DND-41 (cell line): ENCODE measurements at regions not wholly inside any gene's neighbourhood (a gene's known extent, or its start where the extent isn't known, plus 50 kb on each side); places are given as distances from the start of the nearest gene placed in this dataset.

Experiments used
- CTCF ChIP-seq: IDR thresholded peaks from 2 replicates; pipeline ENCODE4 v1.5.1; 2012; ENCODE audit warnings: borderline replicate concordance, low read length, moderate library complexity, mild to moderate bottlenecking; ENCODE audit not compliant: poor library complexity, severe bottlenecking; ENCODE audit errors: extremely low read depth
- EZH2 ChIP-seq: IDR thresholded peaks from 3 replicates; pipeline ENCODE4 v1.6.1; 2012; ENCODE audit warnings: borderline replicate concordance, low read depth, mild to moderate bottlenecking, moderate library complexity, low read length, inconsistent platforms; ENCODE audit not compliant: severe bottlenecking

DNA sequence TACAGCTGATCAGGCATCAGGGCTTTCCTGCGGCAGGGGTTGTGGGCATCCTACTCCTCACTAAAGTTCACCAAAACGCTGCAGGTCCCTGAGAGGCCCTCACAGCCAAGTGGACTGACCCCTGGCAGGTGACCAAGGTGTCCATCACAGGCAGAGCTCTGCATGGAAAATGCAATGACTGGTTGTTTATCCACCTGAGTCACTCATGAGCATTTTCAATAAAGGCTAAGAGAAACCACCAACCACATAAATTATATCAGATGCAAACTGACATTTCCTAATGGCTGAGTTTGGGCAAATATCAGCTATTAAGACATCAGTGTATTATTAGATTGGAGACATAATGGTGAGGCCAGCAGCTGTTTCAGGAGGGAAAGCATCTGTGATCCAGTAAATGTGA is 152.7 kb upstream of the SYNDIG1 start:
- TF ChIP-seq CTCF, result no peak
- no peak for TF ChIP-seq EZH2
